Smooth muscle cell (in vitro differentiated cells): ENCODE measurements at regions not wholly inside any gene's neighbourhood (a gene's known extent, or its start where the extent isn't known, plus 50 kb on each side); places are given as distances from the start of the nearest gene placed in this dataset.

Experiments
- DNase-seq: peaks from one replicate; lab custom pipeline; 2025; ENCODE audit not compliant: unreplicated experiment; lab: John Stamatoyannopoulos, UW
- H2AFZ ChIP-seq: fragments of 200-600 bp; sonication (generic); 2 replicates; pipeline ENCODE4 v1.6.0; 2016; ENCODE audit warnings: antibody characterized with exemption, low read depth, mild to moderate bottlenecking
- H3F3A ChIP-seq: fragments of 200-600 bp; sonication (generic); 2 replicates; pipeline ENCODE4 v1.6.0; 2017; ENCODE audit warnings: antibody characterized with exemption, low read depth
- H3K27ac ChIP-seq: fragments of 200-600 bp; sonication (generic); 2 replicates; pipeline ENCODE4 v1.5.1; 2016; ENCODE audit warnings: low read depth, mild to moderate bottlenecking
- H3K27me3 ChIP-seq: fragments of 200-600 bp; sonication (generic); 2 replicates; pipeline ENCODE4 v1.6.1; 2016; ENCODE audit warnings: low read depth, mild to moderate bottlenecking
- H3K36me3 ChIP-seq: fragments of 200-600 bp; sonication (generic); 2 replicates; pipeline ENCODE4 v1.5.1; 2016; ENCODE audit warnings: low read depth
- H3K4me1 ChIP-seq: fragments of 200-600 bp; sonication (generic); 2 replicates; pipeline ENCODE4 v1.5.1; 2016; ENCODE audit warnings: low read depth
- H3K4me2 ChIP-seq: fragments of 200-600 bp; sonication (generic); 2 replicates; pipeline ENCODE4 v1.6.0; 2016; ENCODE audit warnings: mild to moderate bottlenecking
- H3K4me3 ChIP-seq: fragments of 200-600 bp; sonication (generic); 2 replicates; pipeline ENCODE4 v1.5.1; 2016; ENCODE audit warnings: mild to moderate bottlenecking
- H3K79me2 ChIP-seq: fragments of 200-600 bp; sonication (generic); 2 replicates; pipeline ENCODE4 v1.6.0; 2016; ENCODE audit warnings: low read depth, mild to moderate bottlenecking
- H3K9ac ChIP-seq: fragments of 200-600 bp; sonication (generic); 2 replicates; pipeline ENCODE4 v1.6.0; 2016; ENCODE audit warnings: low read depth
- H3K9me3 ChIP-seq: fragments of 200-600 bp; sonication (generic); replicated peaks from 2 replicates; pipeline ENCODE4 v1.5.1; 2016; ENCODE audit warnings: low read depth
- H4K20me1 ChIP-seq: fragments of 200-600 bp; sonication (generic); 2 replicates; pipeline ENCODE4 v1.6.0; 2016; ENCODE audit warnings: low read depth
- CTCF ChIP-seq: fragments of 200-600 bp; sonication (generic); IDR thresholded peaks from 2 replicates; pipeline ENCODE4 v1.5.1; 2017; ENCODE audit warnings: borderline replicate concordance, mild to moderate bottlenecking, antibody characterized with exemption; ENCODE audit not compliant: insufficient read depth, poor library complexity, severe bottlenecking
- WGBS: methylation state at CpG from one replicate; pipeline ENCODE4 v1.1.7; 2016; ENCODE audit warnings: low lambda C conversion rate; 5-methylcytosine and 5-hydroxymethylcytosine counted together

- no peaks in the 10 kb centered on the region for H3K27me3 ChIP-seq
- no peaks in the 10 kb centered on the region for H3K36me3 ChIP-seq
- H3K9ac ChIP-seq = no peak overlapping the region
- WGBS = 91% methylated on average over 3 of the region's 3 CpGs
- H3K9me3 ChIP-seq = no peaks in the 10 kb centered on the region
- H3F3A ChIP-seq = no peaks in the 10 kb centered on the region
- no peak for DNase-seq
- H3K4me3 ChIP-seq = no peak overlapping the region
- H4K20me1 ChIP-seq = no peaks in the 10 kb centered on the region
- no peak overlapping the region for H3K4me2 ChIP-seq
- no peaks in the 10 kb centered on the region for H3K4me1 ChIP-seq
- no peak for TF ChIP-seq CTCF
- no peak overlapping the region for H3K27ac ChIP-seq
- no peaks in the 10 kb centered on the region for H3K79me2 ChIP-seq
- no peak overlapping the region for H2AFZ ChIP-seq
Measured at GRCh38 chr3:28680050-28680449, 331.4 kb upstream of the AZI2 start.

GRCh38 chr3:28682121-28682520 is 333.5 kb upstream of the AZI2 start:
- H3K27ac ChIP-seq = no peak overlapping the region
- H3K4me2 ChIP-seq = no peak overlapping the region
- no peaks in the 10 kb centered on the region for H3K4me1 ChIP-seq
- no peaks in the 10 kb centered on the region for H3K79me2 ChIP-seq
- TF ChIP-seq CTCF = no peak
- no peak for DNase-seq
- no peak overlapping the region for H2AFZ ChIP-seq
- H3K9me3 ChIP-seq = no peaks in the 10 kb centered on the region
- no peaks in the 10 kb centered on the region for H4K20me1 ChIP-seq
- H3K27me3 ChIP-seq = no peaks in the 10 kb centered on the region
- no peaks in the 10 kb centered on the region for H3F3A ChIP-seq
- H3K4me3 ChIP-seq = no peak overlapping the region
- WGBS = 91% methylated on average over 1 of the region's 1 CpG
- H3K9ac ChIP-seq = no peak overlapping the region
- no peaks in the 10 kb centered on the region for H3K36me3 ChIP-seq

GRCh38 chr3:28690176-28690575 is 341.6 kb upstream of the AZI2 start:
- Histone ChIP-seq H3K36me3 (no peaks in the 10 kb centered on the region), H3K79me2 (no peaks in the 10 kb centered on the region), H4K20me1 (no peaks in the 10 kb centered on the region), H3K9me3 (no peaks in the 10 kb centered on the region), H2AFZ (no peak overlapping the region), H3K27ac (no peak overlapping the region), H3K9ac (no peak overlapping the region), H3K4me3 (no peak overlapping the region), H3F3A (no peaks in the 10 kb centered on the region), H3K27me3 (no peaks in the 10 kb centered on the region), H3K4me2 (no peak overlapping the region), H3K4me1 (no peaks in the 10 kb centered on the region)
- 85% methylated on average over 2 of the region's 2 CpGs for WGBS
- DNase-seq = no peak
- no peak for TF ChIP-seq CTCF

GRCh38 chr3:28698706-28699105 is 350.1 kb upstream of the AZI2 start:
- Histone ChIP-seq H3F3A (no peaks in the 10 kb centered on the region), H3K4me3 (no peak overlapping the region), H3K27me3 (no peaks in the 10 kb centered on the region), H3K27ac (no peak overlapping the region), H4K20me1 (no peaks in the 10 kb centered on the region), H3K79me2 (no peaks in the 10 kb centered on the region), H3K9ac (no peak overlapping the region), H3K36me3 (no peaks in the 10 kb centered on the region), H3K9me3 (no peaks in the 10 kb centered on the region), H2AFZ (no peak overlapping the region), H3K4me2 (no peak overlapping the region), H3K4me1 (peaks cover 2% of the 10 kb centered on the region)
- DNase-seq = no peak
- 38% methylated on average over 2 of the region's 2 CpGs for WGBS
- no peak for TF ChIP-seq CTCF
